ENCODE measurements at regions not wholly inside any gene's neighbourhood (a gene's known extent, or its start where the extent isn't known, plus 50 kb on each side); places are given as distances from the start of the nearest gene placed in this dataset.

- TF ChIP-seq FOXJ3 (CRISPR knock-in tag; IDR thresholded peaks at IDR 0.05; ENCODE audit: borderline replicate concordance) (no peak), CTCF (IDR thresholded peaks at IDR 0.05) (no peak), PRDM15 (CRISPR knock-in tag; IDR thresholded peaks at IDR 0.05) (no peak), CREM (CRISPR knock-in tag; IDR thresholded peaks at IDR 0.05) (no peak)
These were observed 95.4 kb upstream of the FOXQ1 start for GRCh38 chr6:1216488-1216974.
